ENCODE measurements at regions not wholly inside any gene's neighbourhood (a gene's known extent, or its start where the extent isn't known, plus 50 kb on each side); places are given as distances from the start of the nearest gene placed in this dataset.
"Not testable (repeated sequence)": the region's sequence is repeated elsewhere in the genome, so short reads cannot be mapped to it uniquely, and the experiment has no call there.

GRCh38 chr15:21015171-21015570 is 149.1 kb upstream of the POTEB2 start:
- H3K27ac ChIP-seq (ENCODE audit: low read depth in 1 of 2, low read length in 1 of 2); ATAC-seq (ENCODE audit: insufficient read depth, low FRiP score); H3K27me3 ChIP-seq (ENCODE audit: control insufficient read depth in 3 of 3, insufficient read depth in 3 of 3, low read length in 2 of 3); H3K4me1 ChIP-seq (ENCODE audit: control insufficient read depth in 5 of 5, insufficient read depth in 5 of 5, low read length in 5 of 5); H3K4me3 ChIP-seq; DNase-seq; H3K36me3 ChIP-seq (ENCODE audit: control insufficient read depth in 4 of 4, insufficient read depth in 4 of 4, low read length in 4 of 4); H3K9me3 ChIP-seq (ENCODE audit: control insufficient read depth in 4 of 4, insufficient read depth in 3 of 4, low read length in 3 of 4); H3K9ac ChIP-seq (ENCODE audit: insufficient read depth in 1 of 2, low read length in 2 of 2): not testable (repeated sequence)
- WGBS, 2 donors = 73 to 87% methylated on average over 4 to 6 of the region's 8 CpGs

- ATAC-seq (ENCODE audit: insufficient read depth, low FRiP score); H3K27ac ChIP-seq (ENCODE audit: low read depth in 1 of 2, low read length in 1 of 2); H3K4me3 ChIP-seq; H3K9me3 ChIP-seq (ENCODE audit: control insufficient read depth in 4 of 4, insufficient read depth in 3 of 4, low read length in 3 of 4); H3K36me3 ChIP-seq (ENCODE audit: control insufficient read depth in 4 of 4, insufficient read depth in 4 of 4, low read length in 4 of 4); H3K9ac ChIP-seq (ENCODE audit: insufficient read depth in 1 of 2, low read length in 2 of 2); H3K27me3 ChIP-seq (ENCODE audit: control insufficient read depth in 3 of 3, insufficient read depth in 3 of 3, low read length in 2 of 3); DNase-seq; H3K4me1 ChIP-seq (ENCODE audit: control insufficient read depth in 5 of 5, insufficient read depth in 5 of 5, low read length in 5 of 5): not testable (repeated sequence)
- WGBS, 2 donors = 70 to 83% methylated on average over 5 to 6 of the region's 9 CpGs
Measured at GRCh38 chr15:21013308-21013707, 147.2 kb upstream of the POTEB2 start.

- 82% methylated on average over 3 of the region's 7 CpGs; no CpG with 5 or more reads in 1 of the 2 donors for WGBS, 2 donors
- H3K36me3 ChIP-seq (ENCODE audit: control insufficient read depth in 4 of 4, insufficient read depth in 4 of 4, low read length in 4 of 4); DNase-seq; H3K27me3 ChIP-seq (ENCODE audit: control insufficient read depth in 3 of 3, insufficient read depth in 3 of 3, low read length in 2 of 3); H3K4me1 ChIP-seq (ENCODE audit: control insufficient read depth in 5 of 5, insufficient read depth in 5 of 5, low read length in 5 of 5); H3K9ac ChIP-seq (ENCODE audit: insufficient read depth in 1 of 2, low read length in 2 of 2); H3K27ac ChIP-seq (ENCODE audit: low read depth in 1 of 2, low read length in 1 of 2); H3K9me3 ChIP-seq (ENCODE audit: control insufficient read depth in 4 of 4, insufficient read depth in 3 of 4, low read length in 3 of 4); ATAC-seq (ENCODE audit: insufficient read depth, low FRiP score); H3K4me3 ChIP-seq: not testable (repeated sequence)
Measured at GRCh38 chr15:21009651-21010050, 143.5 kb upstream of the POTEB2 start.

GRCh38 chr15:21003459-21003858 is 137.3 kb upstream of the POTEB2 start:
- H3K9me3 ChIP-seq (ENCODE audit: control insufficient read depth in 4 of 4, insufficient read depth in 3 of 4, low read length in 3 of 4); H3K27ac ChIP-seq (ENCODE audit: low read depth in 1 of 2, low read length in 1 of 2); H3K4me3 ChIP-seq; H3K36me3 ChIP-seq (ENCODE audit: control insufficient read depth in 4 of 4, insufficient read depth in 4 of 4, low read length in 4 of 4); DNase-seq; H3K27me3 ChIP-seq (ENCODE audit: control insufficient read depth in 3 of 3, insufficient read depth in 3 of 3, low read length in 2 of 3); H3K4me1 ChIP-seq (ENCODE audit: control insufficient read depth in 5 of 5, insufficient read depth in 5 of 5, low read length in 5 of 5); ATAC-seq (ENCODE audit: insufficient read depth, low FRiP score); H3K9ac ChIP-seq (ENCODE audit: insufficient read depth in 1 of 2, low read length in 2 of 2): not testable (repeated sequence)
- no CpG with 5 or more reads among the region's 1 CpG for whole genome bisulfite sequencing, 2 donors

GRCh38 chr15:21001950-21002349 is 135.8 kb upstream of the POTEB2 start:
- H3K36me3 ChIP-seq (ENCODE audit: control insufficient read depth in 4 of 4, insufficient read depth in 4 of 4, low read length in 4 of 4); ATAC-seq (ENCODE audit: insufficient read depth, low FRiP score); H3K27me3 ChIP-seq (ENCODE audit: control insufficient read depth in 3 of 3, insufficient read depth in 3 of 3, low read length in 2 of 3); H3K9me3 ChIP-seq (ENCODE audit: control insufficient read depth in 4 of 4, insufficient read depth in 3 of 4, low read length in 3 of 4); H3K4me3 ChIP-seq; H3K4me1 ChIP-seq (ENCODE audit: control insufficient read depth in 5 of 5, insufficient read depth in 5 of 5, low read length in 5 of 5); DNase-seq; H3K27ac ChIP-seq (ENCODE audit: low read depth in 1 of 2, low read length in 1 of 2); H3K9ac ChIP-seq (ENCODE audit: insufficient read depth in 1 of 2, low read length in 2 of 2): not testable (repeated sequence)
- 44 to 45% methylated on average over 1 of the region's 1 CpG for WGBS, 2 donors

- not testable (repeated sequence) for H3K4me1 ChIP-seq (ENCODE audit: control insufficient read depth in 5 of 5, insufficient read depth in 5 of 5, low read length in 5 of 5); DNase-seq; H3K27ac ChIP-seq (ENCODE audit: low read depth in 1 of 2, low read length in 1 of 2); ATAC-seq (ENCODE audit: insufficient read depth, low FRiP score); H3K4me3 ChIP-seq; H3K36me3 ChIP-seq (ENCODE audit: control insufficient read depth in 4 of 4, insufficient read depth in 4 of 4, low read length in 4 of 4); H3K27me3 ChIP-seq (ENCODE audit: control insufficient read depth in 3 of 3, insufficient read depth in 3 of 3, low read length in 2 of 3); H3K9ac ChIP-seq (ENCODE audit: insufficient read depth in 1 of 2, low read length in 2 of 2); H3K9me3 ChIP-seq (ENCODE audit: control insufficient read depth in 4 of 4, insufficient read depth in 3 of 4, low read length in 3 of 4)
Measured at GRCh38 chr15:20991691-20992090, 125.6 kb upstream of the POTEB2 start.

- not testable (repeated sequence) for H3K36me3 ChIP-seq (ENCODE audit: control insufficient read depth in 4 of 4, insufficient read depth in 4 of 4, low read length in 4 of 4); ATAC-seq (ENCODE audit: insufficient read depth, low FRiP score); H3K4me3 ChIP-seq; DNase-seq; H3K4me1 ChIP-seq (ENCODE audit: control insufficient read depth in 5 of 5, insufficient read depth in 5 of 5, low read length in 5 of 5); H3K9ac ChIP-seq (ENCODE audit: insufficient read depth in 1 of 2, low read length in 2 of 2); H3K9me3 ChIP-seq (ENCODE audit: control insufficient read depth in 4 of 4, insufficient read depth in 3 of 4, low read length in 3 of 4); H3K27me3 ChIP-seq (ENCODE audit: control insufficient read depth in 3 of 3, insufficient read depth in 3 of 3, low read length in 2 of 3); H3K27ac ChIP-seq (ENCODE audit: low read depth in 1 of 2, low read length in 1 of 2)
- 61% methylated on average over 2 to 3 of the region's 3 CpGs for WGBS, 2 donors
Measured at GRCh38 chr15:20991253-20991652, 125.1 kb upstream of the POTEB2 start.

- not testable (repeated sequence) for ATAC-seq (ENCODE audit: insufficient read depth, low FRiP score); H3K9ac ChIP-seq (ENCODE audit: insufficient read depth in 1 of 2, low read length in 2 of 2)
- 80 to 82% methylated on average over 3 to 4 of the region's 5 CpGs for WGBS, 2 donors
Measured at GRCh38 chr15:20986775-20987174, 120.7 kb upstream of the POTEB2 start.

GRCh38 chr15:20978057-20978456 is 111.9 kb upstream of the POTEB2 start:
- H3K9ac ChIP-seq (ENCODE audit: insufficient read depth in 1 of 2, low read length in 2 of 2); H3K4me1 ChIP-seq (ENCODE audit: control insufficient read depth in 5 of 5, insufficient read depth in 5 of 5, low read length in 5 of 5); H3K4me3 ChIP-seq; H3K9me3 ChIP-seq (ENCODE audit: control insufficient read depth in 4 of 4, insufficient read depth in 3 of 4, low read length in 3 of 4); H3K27me3 ChIP-seq (ENCODE audit: control insufficient read depth in 3 of 3, insufficient read depth in 3 of 3, low read length in 2 of 3); ATAC-seq (ENCODE audit: insufficient read depth, low FRiP score); H3K27ac ChIP-seq (ENCODE audit: low read depth in 1 of 2, low read length in 1 of 2); DNase-seq; H3K36me3 ChIP-seq (ENCODE audit: control insufficient read depth in 4 of 4, insufficient read depth in 4 of 4, low read length in 4 of 4): not testable (repeated sequence)
- no CpG with 5 or more reads among the region's 1 CpG for WGBS, 2 donors

More at GRCh38 chr15:20986775-20987174, 120.7 kb upstream of the POTEB2 start:
- not testable (repeated sequence) for H3K27ac ChIP-seq (ENCODE audit: low read depth in 1 of 2, low read length in 1 of 2); H3K27me3 ChIP-seq (ENCODE audit: control insufficient read depth in 3 of 3, insufficient read depth in 3 of 3, low read length in 2 of 3); H3K36me3 ChIP-seq (ENCODE audit: control insufficient read depth in 4 of 4, insufficient read depth in 4 of 4, low read length in 4 of 4); H3K4me3 ChIP-seq; DNase-seq; H3K4me1 ChIP-seq (ENCODE audit: control insufficient read depth in 5 of 5, insufficient read depth in 5 of 5, low read length in 5 of 5); H3K9me3 ChIP-seq (ENCODE audit: control insufficient read depth in 4 of 4, insufficient read depth in 3 of 4, low read length in 3 of 4)

Data from lung (tissue), 9 donors.